C4-2B (cell line): ENCODE measurements at regions not wholly inside any gene's neighbourhood (a gene's known extent, or its start where the extent isn't known, plus 50 kb on each side); places are given as distances from the start of the nearest gene placed in this dataset.

Experiments used
- ZFX ChIP-seq: fragments of 450-650 bp; IDR thresholded peaks from 2 replicates; pipeline ENCODE4 v1.6.1; 2017
- TF ChIP-seq, protein P1 (sequence below): fragments of 450-650 bp; conservative IDR thresholded peaks from 2 replicates; pipeline ENCODE4 v1.5.1; 2017; ENCODE audit warnings: mild to moderate bottlenecking

- TF ChIP-seq, protein P1, sequence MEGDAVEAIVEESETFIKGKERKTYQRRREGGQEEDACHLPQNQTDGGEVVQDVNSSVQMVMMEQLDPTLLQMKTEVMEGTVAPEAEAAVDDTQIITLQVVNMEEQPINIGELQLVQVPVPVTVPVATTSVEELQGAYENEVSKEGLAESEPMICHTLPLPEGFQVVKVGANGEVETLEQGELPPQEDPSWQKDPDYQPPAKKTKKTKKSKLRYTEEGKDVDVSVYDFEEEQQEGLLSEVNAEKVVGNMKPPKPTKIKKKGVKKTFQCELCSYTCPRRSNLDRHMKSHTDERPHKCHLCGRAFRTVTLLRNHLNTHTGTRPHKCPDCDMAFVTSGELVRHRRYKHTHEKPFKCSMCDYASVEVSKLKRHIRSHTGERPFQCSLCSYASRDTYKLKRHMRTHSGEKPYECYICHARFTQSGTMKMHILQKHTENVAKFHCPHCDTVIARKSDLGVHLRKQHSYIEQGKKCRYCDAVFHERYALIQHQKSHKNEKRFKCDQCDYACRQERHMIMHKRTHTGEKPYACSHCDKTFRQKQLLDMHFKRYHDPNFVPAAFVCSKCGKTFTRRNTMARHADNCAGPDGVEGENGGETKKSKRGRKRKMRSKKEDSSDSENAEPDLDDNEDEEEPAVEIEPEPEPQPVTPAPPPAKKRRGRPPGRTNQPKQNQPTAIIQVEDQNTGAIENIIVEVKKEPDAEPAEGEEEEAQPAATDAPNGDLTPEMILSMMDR: no peak
- TF ChIP-seq ZFX: no peak
These were observed 102.6 kb upstream of the GPR26 start for GRCh38 chr10:123563581-123563855.
